ENCODE measurements at regions not wholly inside any gene's neighbourhood (a gene's known extent, or its start where the extent isn't known, plus 50 kb on each side); places are given as distances from the start of the nearest gene placed in this dataset.

GRCh38 chr14:97517566-97518234 is 720.5 kb downstream of the VRK1 start:
- TF ChIP-seq POLR2A (IDR thresholded peaks at IDR 0.05) (no peak), CTCF (IDR thresholded peaks at IDR 0.05) (no peak)

All from breast epithelium (tissue), 3 donors.